ENCODE measurements at regions not wholly inside any gene's neighbourhood (a gene's known extent, or its start where the extent isn't known, plus 50 kb on each side); places are given as distances from the start of the nearest gene placed in this dataset.

GRCh38 chr2:22153931-22154613 lies 1030.3 kb downstream of the TDRD15 start:
- TF ChIP-seq CTCF (IDR thresholded peaks at IDR 0.05; ENCODE audit: borderline replicate concordance, extremely low read depth, low read length, poor library complexity, severe bottlenecking) = no peak
- no peak for TF ChIP-seq EZH2 (IDR thresholded peaks at IDR 0.05; ENCODE audit: borderline replicate concordance, low read depth, low read length, severe bottlenecking)

Data from DND-41 (cell line).